GM23338 (cell line): ENCODE measurements at regions not wholly inside any gene's neighbourhood (a gene's known extent, or its start where the extent isn't known, plus 50 kb on each side); places are given as distances from the start of the nearest gene placed in this dataset.

ENCODE experiments used
- CREB1 ChIP-seq: fragments of 250-450 bp; sonication (Bioruptor Pico); IDR thresholded peaks from 2 replicates; pipeline ENCODE4 v1.5.0; 2020; ENCODE audit warnings: low read depth, mild to moderate bottlenecking, moderate library complexity
- CTCF ChIP-seq, 2 experiments: fragments of 200-600 bp in 1 of 2; sonication (generic) in 1 of 2; conservative IDR thresholded peaks; 2 replicates each; pipeline versions ENCODE4 v1.5.1 to v1.6.1; 2016 to 2017; ENCODE audit warnings: antibody characterized with exemption in 2 of 2, low read depth in 2 of 2, mild to moderate bottlenecking in 2 of 2, moderate library complexity in 1 of 2
- EZH2 ChIP-seq: fragments of 200-600 bp; sonication (generic); IDR thresholded peaks from one replicate; pipeline ENCODE4 v1.8.0; 2017; ENCODE audit warnings: antibody characterized with exemption, mild to moderate bottlenecking, low read depth; ENCODE audit not compliant: unreplicated experiment
- EZH2phosphoT487 ChIP-seq: fragments of 200-600 bp; sonication (generic); IDR thresholded peaks from one replicate; pipeline ENCODE4 v1.8.1; 2018; ENCODE audit warnings: antibody characterized with exemption; ENCODE audit not compliant: unreplicated experiment
- NANOG ChIP-seq: IDR thresholded peaks from 2 replicates; pipeline ENCODE4 v1.6.1; 2016; ENCODE audit warnings: antibody characterized with exemption, borderline replicate concordance
- POLR2AphosphoS5 ChIP-seq: IDR thresholded peaks from 2 replicates; pipeline ENCODE4 v1.6.1; 2016; ENCODE audit warnings: antibody characterized with exemption, low read depth
- REST ChIP-seq: IDR thresholded peaks from one replicate; pipeline ENCODE4 v1.6.1; 2018; ENCODE audit warnings: antibody characterized with exemption; ENCODE audit not compliant: unreplicated experiment
- ZNF331 ChIP-seq: fragments of 250-450 bp; sonication (Bioruptor Pico); IDR thresholded peaks from 2 replicates; pipeline ENCODE4 v1.5.0; 2020; ENCODE audit warnings: low read depth, mild to moderate bottlenecking, moderate library complexity
- ZNF462 ChIP-seq: fragments of 250-450 bp; sonication (Bioruptor Pico); IDR thresholded peaks from 2 replicates; pipeline ENCODE4 v1.5.0; 2020; ENCODE audit warnings: mild to moderate bottlenecking, moderate library complexity

- TF ChIP-seq CTCF (conservative IDR thresholded peaks at IDR 0.05; ENCODE audit: low read depth in 2 of 2) (no peak), CREB1 (CRISPR knock-in tag) (no peak), REST (no peak), POLR2AphosphoS5 (no peak), EZH2 (no peak), EZH2phosphoT487 (no peak), ZNF331 (CRISPR knock-in tag) (no peak), ZNF462 (CRISPR knock-in tag) (no peak), NANOG (no peak)
These were observed 409.5 kb upstream of the UBE2E3 start for GRCh38 chr2:180570864-180571263.
